GM12864 (cell line): ENCODE measurements at regions not wholly inside any gene's neighbourhood (a gene's known extent, or its start where the extent isn't known, plus 50 kb on each side); places are given as distances from the start of the nearest gene placed in this dataset.

ENCODE experiments used
- DNase-seq: peaks from one replicate; pipeline ENCODE4 v3.0.0-alpha.2; 2011; ENCODE audit warnings: low read depth
- H3K4me3 ChIP-seq: 2 replicates; pipeline ENCODE4 v1.5.1; 2011; ENCODE audit warnings: mild to moderate bottlenecking, low read depth, low read length, control low read depth
- CTCF ChIP-seq: IDR thresholded peaks from 2 replicates; pipeline ENCODE4 v1.5.1; 2011; ENCODE audit warnings: low read depth, mild to moderate bottlenecking, moderate library complexity, low read length, control low read depth, inconsistent platforms; ENCODE audit errors: missing control alignments

GRCh38 chr5:3828761-3829160 is 233.1 kb downstream of the IRX1 start:
- TF ChIP-seq CTCF: no peak
- no peak for DNase-seq
- no peak overlapping the region for H3K4me3 ChIP-seq

- H3K4me3 ChIP-seq: no peak overlapping the region
- TF ChIP-seq CTCF: no peak
- no peak for DNase-seq
These were observed 237.9 kb downstream of the IRX1 start for GRCh38 chr5:3833566-3833965.

GRCh38 chr5:3835811-3836210 is 240.2 kb downstream of the IRX1 start:
- H3K4me3 ChIP-seq: no peak overlapping the region
- DNase-seq: no peak
- no peak for TF ChIP-seq CTCF

- DNase-seq: no peak
- H3K4me3 ChIP-seq: no peak overlapping the region
- no peak for TF ChIP-seq CTCF
These were observed 240.9 kb downstream of the IRX1 start for GRCh38 chr5:3836528-3836927.

- TF ChIP-seq CTCF: no peak
- DNase-seq: no peak
- no peak overlapping the region for H3K4me3 ChIP-seq
These were observed 241.9 kb downstream of the IRX1 start for GRCh38 chr5:3837506-3837905.

GRCh38 chr5:3839151-3839550 is 243.5 kb downstream of the IRX1 start:
- no peak for DNase-seq
- no peak overlapping the region for H3K4me3 ChIP-seq
- no peak for TF ChIP-seq CTCF

GRCh38 chr5:3842591-3842990 is 247.0 kb downstream of the IRX1 start:
- no peak overlapping the region for H3K4me3 ChIP-seq
- DNase-seq: no peak
- no peak for TF ChIP-seq CTCF
